ENCODE measurements at regions not wholly inside any gene's neighbourhood (a gene's known extent, or its start where the extent isn't known, plus 50 kb on each side); places are given as distances from the start of the nearest gene placed in this dataset.

DNA sequence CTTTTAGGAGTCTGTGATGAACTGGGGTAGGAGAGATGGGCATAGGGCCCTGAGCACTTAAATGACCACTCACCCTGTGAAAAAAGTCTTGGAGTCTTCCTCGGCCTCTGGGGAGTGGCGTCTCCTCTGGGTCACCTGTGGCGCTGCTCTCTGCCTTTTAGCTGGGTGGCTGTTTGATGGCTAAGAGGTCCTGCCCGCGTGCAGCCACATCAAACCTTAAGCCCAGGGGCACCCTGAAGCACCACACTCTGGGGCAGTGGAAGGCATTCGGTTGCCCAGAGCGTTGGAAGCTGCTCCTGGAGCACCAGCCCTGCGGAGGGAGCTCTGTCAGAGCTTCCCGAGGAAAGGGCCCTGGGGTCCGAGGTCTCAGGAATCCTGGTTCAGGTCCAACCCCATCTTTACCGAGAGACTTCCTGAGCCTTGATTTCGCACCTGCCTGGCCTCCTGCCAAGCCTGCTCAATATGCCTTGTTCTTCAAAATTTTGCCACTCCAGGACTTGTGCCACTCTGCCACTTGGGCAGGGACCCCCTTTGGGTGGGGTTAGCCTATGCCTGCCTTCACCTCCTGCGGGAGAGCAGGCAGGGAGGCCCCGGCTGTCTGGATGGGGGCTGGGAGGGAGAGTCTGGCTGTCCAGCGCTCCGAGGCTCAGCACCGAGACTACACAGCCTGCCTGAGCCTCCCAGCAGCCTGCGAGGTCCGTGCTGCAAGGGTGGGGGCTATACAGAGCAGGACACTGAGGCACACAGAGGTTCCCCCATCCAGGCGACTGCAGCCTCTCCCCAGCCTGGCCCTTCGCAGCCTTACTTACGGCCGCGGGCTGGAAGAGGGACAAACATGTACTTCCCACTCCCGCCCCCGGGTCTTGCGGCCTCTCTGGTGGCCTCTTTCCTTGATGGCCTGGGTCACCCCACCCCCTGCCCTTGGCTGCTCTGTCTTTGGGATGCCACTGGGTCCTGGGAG lies 63.4 kb upstream of the RNU6ATAC start:
- DNase-seq (ENCODE audit: low read depth in 2 of 2) = no peak

DNA sequence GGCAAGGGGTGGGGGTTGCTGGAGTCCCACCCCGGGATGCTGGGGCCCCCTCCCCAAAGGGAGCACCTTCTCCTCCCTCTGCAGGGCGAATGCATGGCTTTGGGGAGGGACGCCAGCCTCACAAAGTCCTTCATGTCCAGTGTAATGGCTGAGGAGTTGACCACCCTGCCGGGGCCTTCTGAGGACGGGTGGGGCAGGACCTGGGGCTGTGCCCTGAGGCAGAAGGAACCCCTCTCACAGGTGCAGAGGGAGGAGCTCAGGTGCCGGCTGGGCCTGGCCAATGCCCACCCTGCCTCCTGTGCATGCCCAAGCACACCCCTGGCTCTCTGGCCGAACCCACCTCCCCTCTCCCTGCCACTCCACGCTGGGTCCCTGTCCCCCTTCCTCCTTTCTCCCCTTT lies 64.3 kb upstream of the RNU6ATAC start:
- DNase-seq (ENCODE audit: low read depth in 2 of 2) = no peak

DNA sequence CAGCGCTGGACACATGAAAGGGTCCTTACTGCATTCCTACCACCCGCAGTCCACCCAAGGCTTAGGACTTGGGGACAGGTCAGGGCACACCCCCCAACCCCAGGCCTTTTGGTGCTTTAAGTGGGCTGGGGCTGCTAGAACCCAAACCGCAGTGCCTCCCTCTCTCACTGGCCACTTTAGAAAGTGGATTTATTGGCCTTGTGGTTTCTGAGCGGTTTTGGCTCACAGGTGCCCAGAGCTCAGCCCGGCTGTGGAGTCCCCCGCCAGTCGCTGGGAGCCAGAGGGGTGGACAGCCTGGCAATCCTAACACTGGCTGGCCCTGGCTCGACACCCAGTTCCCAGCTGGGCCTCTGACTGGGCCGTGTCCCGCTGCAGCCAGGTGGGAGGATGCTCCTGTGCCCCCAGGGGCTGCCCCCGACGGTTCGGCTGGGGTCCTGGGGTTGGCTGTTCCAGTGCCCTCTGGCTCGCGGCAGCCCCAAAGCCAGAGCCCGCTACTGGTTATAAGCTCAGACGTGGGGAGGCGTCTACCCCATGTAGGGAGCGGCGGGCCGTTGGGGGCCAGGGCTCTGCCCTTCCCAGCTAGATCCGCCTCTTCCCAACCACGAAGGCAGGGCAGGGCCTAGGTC lies 65.2 kb upstream of the RNU6ATAC start:
- DNase-seq (ENCODE audit: low read depth in 2 of 2) = no peak

DNA sequence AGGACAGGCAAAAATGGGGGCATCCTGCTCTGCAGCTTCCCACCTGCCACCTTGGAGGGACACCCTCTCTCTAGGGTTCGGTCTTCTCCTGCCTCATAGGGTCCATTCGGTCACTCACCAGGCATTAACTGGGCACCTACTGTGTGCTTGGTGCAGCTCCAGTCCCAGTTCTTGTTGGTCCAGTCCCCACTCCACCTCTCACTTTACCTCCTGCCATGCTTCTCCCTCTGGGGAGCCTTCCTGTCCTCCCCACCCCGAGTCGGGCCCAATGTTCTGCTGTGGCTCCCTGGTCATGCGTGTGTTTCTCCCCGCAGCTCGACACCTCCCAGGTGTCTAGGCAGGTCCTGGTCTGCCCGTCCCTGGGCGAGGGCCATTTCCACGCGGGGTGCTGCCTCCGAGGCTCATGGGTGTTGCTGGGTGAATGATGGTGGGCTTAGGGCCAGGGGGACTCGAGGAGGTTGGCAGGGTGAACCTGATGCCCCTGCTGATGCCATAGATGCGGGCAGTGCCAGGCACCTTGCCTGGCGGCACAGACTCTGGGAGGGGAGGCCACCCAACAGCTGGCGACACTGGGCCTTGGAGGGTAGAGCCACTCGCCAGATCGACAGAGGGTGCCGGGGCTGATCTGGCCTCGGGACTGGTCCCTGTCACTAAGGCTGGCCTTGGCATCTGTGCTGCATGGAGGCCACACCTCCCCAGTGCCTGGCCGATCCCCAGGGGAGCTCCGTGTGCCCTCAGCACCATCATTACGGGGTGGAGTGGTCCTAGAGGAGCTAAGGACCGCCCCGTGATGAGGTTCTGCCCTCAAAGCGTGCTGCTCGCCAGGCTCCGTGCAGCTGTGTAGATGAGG lies 66.0 kb upstream of the RNU6ATAC start:
- DNase-seq (ENCODE audit: low read depth in 2 of 2) = no peak

DNA sequence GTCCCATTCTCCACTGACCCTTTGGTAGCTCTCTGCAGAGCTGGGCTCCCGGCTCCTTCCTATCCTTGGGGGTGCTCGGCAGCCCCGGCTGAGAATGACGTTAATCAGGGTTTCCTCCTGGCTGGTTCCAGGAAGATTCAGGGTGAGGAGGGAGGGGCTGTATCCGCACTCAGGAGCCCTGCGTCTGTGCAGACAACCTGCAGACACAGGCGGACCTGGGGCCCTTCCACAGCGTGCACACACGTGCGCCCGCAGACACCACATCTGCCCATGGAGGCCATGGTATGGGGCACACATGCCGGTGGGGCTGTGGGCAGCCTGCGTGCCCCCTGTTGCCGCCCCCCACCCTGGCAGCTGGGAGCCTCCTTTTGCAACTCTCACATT lies 66.6 kb upstream of the RNU6ATAC start:
- DNase-seq (ENCODE audit: low read depth in 2 of 2) = no peak

DNA sequence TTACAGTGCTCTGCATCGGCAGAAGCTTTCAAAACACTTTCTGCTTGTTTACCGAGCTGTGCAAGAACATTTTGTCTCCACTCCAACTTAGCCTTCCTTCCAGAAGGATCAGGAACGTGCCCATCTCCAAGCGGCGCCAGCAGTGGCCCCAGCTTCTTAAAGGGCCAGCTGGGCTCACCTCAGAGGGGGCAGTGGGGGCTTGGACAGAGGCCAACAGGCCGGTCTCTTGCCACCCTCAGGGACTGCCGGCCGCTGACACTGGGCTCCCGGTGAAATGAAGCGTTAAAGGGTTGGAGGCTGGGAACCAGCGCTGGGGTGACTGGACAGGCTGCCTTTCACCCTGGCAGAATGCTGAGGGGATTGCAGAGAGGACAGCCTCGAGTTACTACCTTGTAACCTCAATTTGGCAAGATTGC lies 67.0 kb upstream of the RNU6ATAC start:
- no peak for DNase-seq (ENCODE audit: low read depth in 2 of 2)

DNA sequence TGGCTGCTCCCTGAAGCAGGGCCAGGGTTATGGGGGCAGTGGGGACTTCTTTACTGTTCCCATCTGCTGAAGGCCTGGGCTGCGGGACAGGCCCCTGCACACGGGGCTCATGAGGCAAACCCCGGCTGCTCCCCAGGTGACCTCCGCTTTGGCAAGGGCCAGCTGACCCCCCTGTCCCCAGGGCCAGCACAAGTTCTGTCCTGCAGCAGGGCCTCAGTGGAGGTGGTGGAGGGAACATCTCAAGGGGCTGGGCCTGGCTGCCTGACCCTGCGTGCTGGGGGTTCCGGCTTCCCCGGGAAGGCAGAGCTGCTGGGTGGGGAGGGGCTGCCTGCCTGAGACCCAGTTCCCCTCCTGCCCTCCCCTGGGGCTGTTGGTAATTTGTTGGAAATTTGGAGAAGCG lies 67.4 kb upstream of the RNU6ATAC start:
- no peak for DNase-seq (ENCODE audit: low read depth in 2 of 2)

DNA sequence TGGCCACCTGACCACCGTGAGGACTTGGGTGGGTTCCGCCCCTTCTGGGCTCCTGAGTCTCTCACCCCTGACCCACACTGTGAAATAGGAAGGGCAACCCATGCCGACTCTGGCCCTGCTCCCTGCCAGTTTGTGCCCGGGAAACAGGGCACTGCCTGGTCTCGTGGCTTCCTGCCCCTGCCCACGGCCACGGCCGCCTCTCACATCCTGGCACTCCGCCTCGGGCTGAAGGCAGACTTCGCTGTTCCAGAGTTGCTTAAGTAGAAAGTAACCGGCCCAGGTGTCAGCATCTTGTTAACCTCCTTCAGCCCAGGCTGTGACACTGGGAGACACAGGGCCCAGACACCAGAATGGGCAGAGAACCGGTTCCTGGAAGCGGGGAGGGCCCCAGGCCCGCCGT lies 68.7 kb upstream of the RNU6ATAC start:
- DNase-seq (ENCODE audit: low read depth in 2 of 2) = no peak

DNA sequence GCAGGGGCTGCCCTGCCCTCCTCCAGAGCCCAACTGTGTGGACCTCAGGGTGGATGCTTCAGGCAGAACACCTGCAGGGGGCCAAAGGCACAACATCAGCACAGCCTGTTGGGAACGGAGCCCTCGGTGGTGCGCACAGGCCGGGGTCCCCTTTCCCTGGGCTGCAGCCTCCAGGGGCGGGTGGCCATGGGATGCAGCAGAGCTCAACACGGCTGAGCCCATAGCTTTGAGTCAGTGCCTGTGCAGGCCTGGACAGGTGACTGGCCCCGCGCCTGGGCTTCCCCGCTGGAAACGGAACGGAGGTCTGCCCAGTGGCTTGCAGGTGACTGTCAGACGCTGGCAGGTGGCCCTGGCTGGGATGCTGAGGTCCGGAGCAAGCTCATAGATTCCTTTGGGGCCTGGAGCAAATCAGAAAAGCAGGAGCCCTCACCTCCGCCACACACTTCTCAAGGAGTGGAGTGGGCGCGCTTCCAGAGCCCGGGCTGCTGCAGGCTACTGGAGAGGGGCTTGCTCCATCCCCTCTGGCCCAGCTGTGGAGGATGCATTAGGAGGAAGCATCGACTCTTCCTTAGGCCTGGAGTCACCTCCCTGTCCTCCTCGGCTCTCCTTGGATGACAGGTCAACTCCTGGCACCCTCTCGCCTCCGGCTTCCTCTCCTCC lies 69.8 kb upstream of the RNU6ATAC start:
- DNase-seq (ENCODE audit: low read depth in 2 of 2) = no peak

DNA sequence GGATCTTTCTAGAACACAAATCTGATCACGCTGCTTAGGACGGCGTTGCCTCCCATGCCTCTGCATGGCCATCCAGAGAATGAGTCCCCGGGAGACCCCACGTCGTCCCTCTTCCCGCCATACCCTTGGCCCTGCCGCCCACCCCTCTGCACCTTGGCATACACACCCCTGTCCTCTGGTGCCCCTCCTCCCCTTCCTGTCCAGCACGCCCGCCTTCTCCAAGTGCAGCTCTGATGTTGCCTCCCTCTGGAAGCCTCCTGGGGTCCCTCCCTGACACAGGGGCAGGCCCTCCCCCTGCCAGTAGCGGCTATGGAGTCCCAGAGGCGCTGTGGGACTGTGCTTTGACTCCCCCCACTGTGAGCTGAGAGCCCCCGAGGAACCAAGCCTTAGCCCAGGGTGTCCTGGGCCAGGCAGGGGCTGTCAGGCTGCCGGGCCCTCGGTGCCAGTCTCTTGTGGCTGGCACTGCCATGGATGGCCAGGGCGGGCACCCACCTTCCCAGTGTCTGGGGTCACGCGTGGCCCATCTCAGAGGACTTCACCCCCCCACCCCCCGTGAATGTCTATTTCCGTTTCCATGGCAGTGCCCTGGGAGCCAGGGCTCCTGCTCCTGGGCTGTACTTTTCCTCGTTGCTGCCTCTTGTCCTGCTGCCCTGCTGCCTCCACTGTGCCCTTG lies 70.5 kb upstream of the RNU6ATAC start:
- no peak for DNase-seq (ENCODE audit: low read depth in 2 of 2)

DNA sequence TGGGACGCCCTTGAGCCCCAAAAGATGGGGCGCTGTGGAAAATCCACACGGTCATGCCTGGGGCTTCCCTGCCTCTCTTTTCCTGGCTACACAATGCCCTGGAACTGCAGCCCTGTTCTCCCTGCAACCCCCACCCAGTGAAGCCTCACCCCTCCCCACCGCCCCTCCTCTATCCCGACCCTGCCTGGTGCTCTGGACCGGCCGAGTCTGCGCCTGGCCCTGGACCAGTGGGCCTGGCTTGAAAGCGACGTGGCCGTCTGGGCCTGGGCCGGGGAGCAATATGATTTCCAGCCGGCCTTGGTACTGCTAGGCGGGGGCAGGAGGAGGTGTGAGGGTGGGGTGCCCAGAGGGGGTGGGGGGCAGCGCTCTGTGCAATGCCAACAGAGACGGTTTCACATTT lies 71.0 kb upstream of the RNU6ATAC start:
- DNase-seq (ENCODE audit: low read depth in 2 of 2) = no peak

DNA sequence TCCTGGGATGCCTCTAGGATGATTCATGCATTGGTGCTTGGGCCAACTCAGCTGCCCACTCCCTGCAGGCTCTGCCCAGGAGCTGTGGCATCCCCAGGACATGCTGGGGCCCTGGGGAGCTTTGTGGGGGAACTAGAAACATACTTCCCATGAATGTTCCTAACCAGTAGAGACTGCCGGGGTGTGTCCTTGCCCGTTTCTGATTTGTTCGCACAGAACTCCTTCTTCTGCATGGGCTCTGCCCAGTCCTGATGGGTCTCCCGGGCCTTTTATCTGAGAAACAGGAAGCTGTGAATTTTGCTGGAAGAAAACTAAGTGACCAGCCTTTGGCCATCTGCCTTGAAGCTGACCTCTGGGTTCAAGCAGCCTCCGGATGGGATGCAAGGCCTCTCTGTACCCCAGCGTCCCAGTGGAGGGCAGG lies 71.6 kb upstream of the RNU6ATAC start:
- DNase-seq (ENCODE audit: low read depth in 2 of 2) = no peak

DNA sequence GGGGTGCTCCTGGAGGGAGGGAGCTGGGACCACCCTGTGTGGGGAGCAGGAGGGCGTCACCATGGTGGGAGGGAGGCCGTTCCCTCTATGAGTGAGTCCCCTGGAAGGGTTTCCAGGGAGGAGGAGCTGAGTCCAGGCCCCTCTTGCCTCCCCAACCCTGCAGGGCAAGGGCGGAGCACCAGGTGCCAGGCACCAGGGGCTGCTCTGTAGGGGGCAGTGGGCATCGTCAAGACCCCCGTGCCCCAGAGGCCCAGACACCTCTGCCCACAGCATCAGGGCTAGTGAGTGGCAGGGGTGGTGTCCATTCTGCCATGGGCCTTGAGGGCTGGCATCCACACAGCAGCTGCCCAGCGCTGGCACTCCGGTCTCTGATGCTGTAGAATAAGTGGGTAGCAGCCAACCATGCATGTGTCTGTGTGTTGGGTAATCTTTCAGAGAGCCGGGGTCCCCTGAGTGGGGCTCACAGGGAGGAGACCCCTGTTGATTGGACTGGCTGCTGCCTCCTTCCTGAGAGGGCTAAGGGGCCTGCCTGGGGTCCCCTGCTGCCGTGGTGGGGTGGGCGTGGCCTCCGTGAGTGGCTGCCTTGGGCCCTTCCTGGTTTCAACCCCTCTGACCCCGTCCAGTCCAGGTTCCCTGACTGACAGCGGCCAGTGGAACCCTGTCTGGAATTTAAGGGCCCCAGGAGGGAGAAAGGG lies 72.7 kb upstream of the RNU6ATAC start:
- DNase-seq (ENCODE audit: low read depth in 2 of 2) = no peak

DNA sequence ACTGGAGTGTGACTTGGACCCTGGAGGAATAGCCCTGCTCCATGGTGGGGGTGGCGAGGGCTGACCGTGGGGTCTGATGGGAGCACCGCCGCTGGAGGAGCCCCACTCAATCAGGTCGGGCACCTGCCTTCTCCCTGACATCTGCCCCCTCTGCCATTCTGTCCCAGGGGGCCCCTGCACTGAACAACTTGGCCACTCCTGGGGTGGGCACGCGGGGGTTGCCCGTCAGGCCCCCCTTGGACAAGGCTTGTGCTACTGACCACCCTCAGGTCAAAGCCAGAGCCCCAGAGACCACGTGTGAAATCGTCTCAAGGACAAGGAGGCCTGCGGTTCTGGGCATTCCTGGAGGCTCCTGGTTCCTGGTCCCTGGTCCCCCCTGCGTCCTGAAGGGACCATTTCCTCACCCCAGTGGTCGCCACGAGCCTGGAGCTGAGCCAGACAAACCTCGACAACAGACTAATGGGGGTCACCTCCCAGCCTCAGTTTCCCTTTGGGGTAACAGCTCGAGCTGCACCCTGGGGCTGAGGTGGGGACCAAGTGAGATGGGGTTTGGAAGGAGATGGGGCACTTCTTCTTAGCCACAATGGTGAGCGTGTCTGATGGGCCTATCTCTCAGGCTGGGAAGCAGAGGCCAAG lies 73.4 kb upstream of the RNU6ATAC start:
- DNase-seq (ENCODE audit: low read depth in 2 of 2) = no peak

DNA sequence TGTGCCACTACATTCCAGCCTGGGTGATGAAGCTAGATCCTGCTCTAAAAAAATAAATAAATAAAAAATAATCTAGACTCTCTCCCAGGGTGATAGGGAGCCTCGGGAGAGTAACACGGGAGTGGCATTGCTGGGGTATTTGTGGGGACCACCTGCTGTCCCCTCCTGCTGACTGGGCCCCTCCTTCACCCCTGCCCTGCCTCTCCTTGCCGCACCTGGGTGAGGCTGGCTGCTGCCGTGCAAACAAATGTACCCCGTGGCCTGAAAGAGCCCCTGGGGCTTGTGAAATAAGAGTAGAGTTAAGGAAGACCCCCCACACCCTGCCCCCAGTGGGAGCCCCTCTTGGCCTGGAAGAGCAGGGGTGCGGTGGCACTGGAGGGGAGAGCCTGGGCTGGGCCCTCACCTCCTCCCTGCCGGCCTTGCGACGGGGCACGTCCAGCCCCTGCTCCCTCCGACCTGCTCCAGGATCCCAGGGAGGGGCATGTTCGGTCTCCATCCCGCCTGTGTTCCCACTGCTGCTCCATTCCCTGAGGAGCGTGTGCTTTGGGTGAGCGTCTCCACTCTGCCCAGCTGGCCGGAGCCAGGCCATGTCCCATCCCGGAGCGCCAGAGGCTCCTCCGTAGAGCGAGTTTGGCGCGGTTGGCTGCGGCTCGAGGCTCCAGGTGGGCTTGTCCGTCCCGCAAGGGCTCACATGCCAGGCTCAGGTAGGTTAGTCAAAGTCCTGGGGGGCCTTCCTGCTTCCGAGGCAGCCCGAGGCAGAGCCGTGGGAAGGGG lies 75.0 kb upstream of the RNU6ATAC start:
- DNase-seq (ENCODE audit: low read depth in 2 of 2) = no peak

DNA sequence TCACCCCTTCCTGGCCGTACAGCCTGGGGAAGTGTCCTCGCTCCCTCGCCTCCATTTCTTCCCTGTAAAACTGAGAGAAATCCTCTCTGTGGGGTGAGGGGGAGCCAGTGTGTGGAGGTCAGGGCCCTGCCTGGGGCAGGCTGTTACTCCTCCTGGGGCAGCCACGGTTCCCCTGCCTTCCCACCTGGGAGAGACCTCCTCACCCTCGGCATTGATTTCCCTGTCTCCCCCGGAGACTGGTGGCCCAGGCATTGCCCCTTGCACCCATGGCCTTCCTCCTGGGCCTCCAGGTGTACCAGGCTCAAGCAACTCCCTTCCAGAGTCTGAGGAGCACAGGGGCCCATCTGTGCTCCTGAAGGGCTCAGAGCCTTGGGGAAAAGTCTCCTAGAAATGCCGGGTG lies 75.6 kb upstream of the RNU6ATAC start:
- no peak for DNase-seq (ENCODE audit: low read depth in 2 of 2)

DNA sequence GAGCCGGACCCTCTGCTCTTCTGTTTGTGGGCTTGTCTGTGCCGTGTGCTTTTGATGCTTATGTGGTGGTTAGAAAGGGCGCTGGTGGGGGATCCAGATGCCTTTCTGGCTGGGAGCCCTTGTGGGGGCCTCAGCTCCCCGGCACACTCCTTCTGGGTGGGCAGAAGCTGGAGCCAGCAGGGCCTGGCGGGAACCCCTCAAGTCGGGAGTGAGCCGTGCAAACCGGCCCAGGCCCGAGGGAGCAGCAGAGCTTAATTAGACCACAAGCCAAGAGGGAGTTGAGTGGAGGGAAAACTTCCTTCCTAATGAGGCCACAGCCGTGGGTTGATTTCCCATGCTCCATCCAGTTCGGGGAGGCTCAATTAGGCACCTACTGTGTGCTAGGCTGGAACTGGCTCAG lies 76.0 kb upstream of the RNU6ATAC start:
- DNase-seq (ENCODE audit: low read depth in 2 of 2) = no peak

DNA sequence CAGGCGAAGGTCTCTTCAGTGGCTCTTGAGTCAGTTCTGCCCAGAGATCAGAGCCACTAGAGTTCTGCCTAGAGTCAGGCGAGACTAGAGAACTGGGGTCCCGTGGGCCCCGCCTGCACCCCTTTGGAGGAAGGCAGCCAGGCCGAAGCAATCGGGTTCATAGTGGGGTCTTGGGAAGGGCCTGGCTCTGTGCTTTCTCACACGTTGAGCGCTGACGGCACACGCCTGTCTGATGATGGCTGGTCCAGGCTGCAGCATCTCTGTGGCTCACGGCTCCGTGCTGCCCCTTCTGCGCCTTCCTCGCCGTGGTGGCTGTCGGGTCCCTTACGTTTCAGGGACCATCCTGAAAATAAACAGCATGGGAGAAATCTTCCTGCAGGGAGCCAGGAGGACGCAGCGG lies 78.3 kb upstream of the RNU6ATAC start:
- DNase-seq (ENCODE audit: low read depth in 2 of 2) = no peak

DNA sequence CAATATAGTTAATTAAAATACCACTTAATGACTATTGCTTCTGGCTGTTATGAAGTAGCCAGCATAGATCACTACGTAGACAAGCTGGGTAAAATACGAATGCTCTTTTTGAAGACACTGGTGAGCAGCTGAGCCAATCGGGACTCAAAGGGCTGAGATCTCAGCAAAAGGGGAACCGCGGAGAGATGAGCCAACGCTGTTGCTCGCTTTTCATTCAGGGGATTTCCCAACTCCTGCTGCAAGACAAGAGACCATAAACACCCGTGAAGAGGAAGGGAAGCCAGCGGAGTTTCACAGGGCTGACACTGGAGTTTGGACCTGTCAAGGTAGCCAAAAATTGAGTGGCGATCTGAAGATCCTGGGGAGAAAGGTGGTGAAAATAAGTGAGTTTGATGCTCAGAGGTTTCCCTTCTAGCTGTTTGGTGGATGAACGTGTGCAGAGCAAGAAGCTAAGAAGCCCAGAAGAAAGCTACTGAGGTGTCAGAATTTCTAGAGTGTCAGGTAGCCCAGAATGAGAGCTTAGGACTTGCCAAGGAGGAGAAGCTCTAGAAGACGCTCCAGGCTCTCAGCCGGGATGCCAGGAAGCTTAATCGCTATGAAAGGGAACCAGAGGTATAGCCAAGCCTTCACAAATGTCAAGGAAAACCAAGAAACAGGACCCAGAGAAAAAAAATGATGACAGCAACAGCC lies 79.6 kb upstream of the RNU6ATAC start:
- DNase-seq (ENCODE audit: low read depth in 2 of 2) = no peak
